ENCODE measurements at regions not wholly inside any gene's neighbourhood (a gene's known extent, or its start where the extent isn't known, plus 50 kb on each side); places are given as distances from the start of the nearest gene placed in this dataset.

DNA sequence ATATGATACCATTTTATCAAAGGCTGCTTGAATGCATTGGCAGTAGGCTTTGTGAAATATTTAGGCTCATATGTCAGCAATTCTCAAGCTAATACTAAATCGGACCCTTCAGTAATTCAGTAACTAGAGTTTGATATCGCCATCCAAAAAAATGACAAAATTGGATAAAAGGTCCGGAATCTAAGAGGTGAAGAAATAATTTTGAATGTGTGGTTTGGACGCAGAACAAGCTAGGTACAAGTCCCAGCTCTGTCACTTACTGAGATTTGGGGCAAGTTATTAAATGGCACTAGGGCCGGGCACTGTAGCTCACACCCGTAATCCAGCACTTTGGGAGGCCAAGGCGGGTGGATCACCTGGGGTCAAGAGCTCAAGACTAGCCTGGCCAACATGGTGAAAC is 956.5 kb downstream of the CDH11 start:
- Histone ChIP-seq H3K27ac (no peak overlapping the region), H3K27me3 (no peaks in the 10 kb centered on the region), H3K9me3 (no peaks in the 10 kb centered on the region), H3K4me3 (no peak overlapping the region), H3K36me3 (no peaks in the 10 kb centered on the region), H3K4me1 (no peaks in the 10 kb centered on the region)
- DNase-seq, result no peak
- 91% methylated on average over 7 of the region's 7 CpGs; no CpG with 5 or more reads in 1 of the 2 donors for WGBS, 2 donors (ENCODE audit: low coverage in 1 of 2)
- intact Hi-C loops (cut with DNase I; ENCODE audit: low total_unique reads), result no loop called here
- in situ Hi-C loops (cut with MboI; ENCODE audit: low pct_ligation_motif_present in 1 of 4, low pct_unique_long_range_greater_than_20kb in 1 of 4, low sequenced_read_pairs in 3 of 4), result no loop called here
- TF ChIP-seq, protein P1, sequence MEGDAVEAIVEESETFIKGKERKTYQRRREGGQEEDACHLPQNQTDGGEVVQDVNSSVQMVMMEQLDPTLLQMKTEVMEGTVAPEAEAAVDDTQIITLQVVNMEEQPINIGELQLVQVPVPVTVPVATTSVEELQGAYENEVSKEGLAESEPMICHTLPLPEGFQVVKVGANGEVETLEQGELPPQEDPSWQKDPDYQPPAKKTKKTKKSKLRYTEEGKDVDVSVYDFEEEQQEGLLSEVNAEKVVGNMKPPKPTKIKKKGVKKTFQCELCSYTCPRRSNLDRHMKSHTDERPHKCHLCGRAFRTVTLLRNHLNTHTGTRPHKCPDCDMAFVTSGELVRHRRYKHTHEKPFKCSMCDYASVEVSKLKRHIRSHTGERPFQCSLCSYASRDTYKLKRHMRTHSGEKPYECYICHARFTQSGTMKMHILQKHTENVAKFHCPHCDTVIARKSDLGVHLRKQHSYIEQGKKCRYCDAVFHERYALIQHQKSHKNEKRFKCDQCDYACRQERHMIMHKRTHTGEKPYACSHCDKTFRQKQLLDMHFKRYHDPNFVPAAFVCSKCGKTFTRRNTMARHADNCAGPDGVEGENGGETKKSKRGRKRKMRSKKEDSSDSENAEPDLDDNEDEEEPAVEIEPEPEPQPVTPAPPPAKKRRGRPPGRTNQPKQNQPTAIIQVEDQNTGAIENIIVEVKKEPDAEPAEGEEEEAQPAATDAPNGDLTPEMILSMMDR (IDR thresholded peaks at IDR 0.05), result no peak
- TF ChIP-seq POLR2A (IDR thresholded peaks at IDR 0.05) (no peak), POLR2AphosphoS5 (IDR thresholded peaks at IDR 0.05) (no peak), EP300 (IDR thresholded peaks at IDR 0.05; ENCODE audit: low read depth) (no peak)

DNA sequence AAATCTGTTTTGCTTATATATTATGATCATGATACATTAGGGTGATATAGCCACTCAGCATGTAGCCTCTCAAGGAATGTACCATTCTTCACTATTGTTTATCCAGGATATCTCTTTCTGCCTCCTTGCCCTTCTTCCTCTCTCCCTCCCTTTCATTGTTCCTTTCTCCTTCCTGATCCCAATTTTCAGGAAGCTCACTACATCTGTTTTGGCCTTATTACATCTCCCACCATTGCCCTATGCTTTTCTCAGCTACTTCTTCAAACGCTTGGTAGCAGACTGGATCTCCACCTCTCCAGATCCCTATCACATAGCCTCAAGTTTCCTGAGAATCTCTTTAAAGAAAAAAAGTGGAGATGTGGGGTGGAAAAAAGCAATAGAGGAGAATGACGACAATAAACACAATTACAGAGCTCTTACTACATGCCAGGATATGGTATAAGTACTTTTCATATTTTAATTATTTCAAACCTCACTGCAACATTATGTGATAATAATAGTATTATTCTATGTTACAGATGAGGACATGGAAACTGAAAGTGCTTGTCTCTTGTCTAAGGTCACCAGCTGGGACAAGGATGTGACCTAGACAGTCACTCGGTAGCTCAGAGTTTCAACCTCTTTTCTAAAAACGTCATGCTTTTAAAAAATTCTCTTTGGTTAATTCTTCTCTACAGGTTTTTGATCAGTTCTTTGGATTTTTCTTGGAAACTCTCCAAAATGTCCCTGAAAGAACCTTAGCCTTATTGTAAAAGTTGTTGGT is 959.1 kb downstream of the CDH11 start:
- no peaks in the 10 kb centered on the region for H3K27me3 ChIP-seq
- 53 to 60% methylated on average over 4 of the region's 4 CpGs for WGBS, 2 donors (ENCODE audit: low coverage in 1 of 2)
- TF ChIP-seq POLR2A (IDR thresholded peaks at IDR 0.05), result no peak
- TF ChIP-seq EP300 (IDR thresholded peaks at IDR 0.05; ENCODE audit: low read depth), result no peak
- no peak for TF ChIP-seq POLR2AphosphoS5 (IDR thresholded peaks at IDR 0.05)
- TF ChIP-seq, protein P1 (IDR thresholded peaks at IDR 0.05), result no peak
- no peaks in the 10 kb centered on the region for H3K4me1 ChIP-seq
- H3K36me3 ChIP-seq, result no peaks in the 10 kb centered on the region
- in situ Hi-C loops (cut with MboI; ENCODE audit: low pct_ligation_motif_present in 1 of 4, low pct_unique_long_range_greater_than_20kb in 1 of 4, low sequenced_read_pairs in 3 of 4) (no loop called here), intact Hi-C loops (cut with DNase I; ENCODE audit: low total_unique reads) (no loop called here)
- DNase-seq, result no peak
- no peak overlapping the region for H3K27ac ChIP-seq
- H3K9me3 ChIP-seq, result no peaks in the 10 kb centered on the region
- no peak overlapping the region for H3K4me3 ChIP-seq

DNA sequence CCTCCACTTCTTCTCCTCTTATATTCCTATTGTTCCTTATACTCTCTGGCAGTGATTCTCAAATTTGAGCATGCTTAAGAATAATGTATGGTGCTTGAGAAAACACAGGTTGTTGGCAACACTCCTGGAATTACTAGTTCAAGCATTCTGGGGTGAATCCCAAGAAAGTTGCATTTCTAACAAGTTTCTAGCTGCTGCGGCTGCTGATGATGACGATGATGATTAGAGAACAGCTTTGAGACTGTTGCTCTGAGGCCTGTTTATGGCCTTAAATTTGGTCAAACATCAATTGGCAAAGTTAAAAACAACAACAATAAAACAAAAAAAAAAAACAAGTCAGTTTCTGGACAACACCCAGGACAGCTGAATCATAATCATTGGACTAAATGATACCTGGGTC is 961.9 kb downstream of the CDH11 start:
- intact Hi-C loops (cut with DNase I; ENCODE audit: low total_unique reads), result no loop called here
- Histone ChIP-seq H3K36me3 (no peaks in the 10 kb centered on the region), H3K27me3 (no peaks in the 10 kb centered on the region), H3K27ac (no peak overlapping the region), H3K9me3 (no peaks in the 10 kb centered on the region), H3K4me3 (no peak overlapping the region), H3K4me1 (no peaks in the 10 kb centered on the region)
- TF ChIP-seq POLR2AphosphoS5 (IDR thresholded peaks at IDR 0.05) (no peak), EP300 (IDR thresholded peaks at IDR 0.05; ENCODE audit: low read depth) (no peak), POLR2A (IDR thresholded peaks at IDR 0.05) (no peak)
- TF ChIP-seq, protein P1 (IDR thresholded peaks at IDR 0.05), result no peak
- in situ Hi-C loops (cut with MboI; ENCODE audit: low pct_ligation_motif_present in 1 of 4, low pct_unique_long_range_greater_than_20kb in 1 of 4, low sequenced_read_pairs in 3 of 4), result no loop called here
- DNase-seq, result no peak
- 77% methylated on average over 2 of the region's 2 CpGs; no CpG with 5 or more reads in 1 of the 2 donors for WGBS, 2 donors (ENCODE audit: low coverage in 1 of 2)

DNA sequence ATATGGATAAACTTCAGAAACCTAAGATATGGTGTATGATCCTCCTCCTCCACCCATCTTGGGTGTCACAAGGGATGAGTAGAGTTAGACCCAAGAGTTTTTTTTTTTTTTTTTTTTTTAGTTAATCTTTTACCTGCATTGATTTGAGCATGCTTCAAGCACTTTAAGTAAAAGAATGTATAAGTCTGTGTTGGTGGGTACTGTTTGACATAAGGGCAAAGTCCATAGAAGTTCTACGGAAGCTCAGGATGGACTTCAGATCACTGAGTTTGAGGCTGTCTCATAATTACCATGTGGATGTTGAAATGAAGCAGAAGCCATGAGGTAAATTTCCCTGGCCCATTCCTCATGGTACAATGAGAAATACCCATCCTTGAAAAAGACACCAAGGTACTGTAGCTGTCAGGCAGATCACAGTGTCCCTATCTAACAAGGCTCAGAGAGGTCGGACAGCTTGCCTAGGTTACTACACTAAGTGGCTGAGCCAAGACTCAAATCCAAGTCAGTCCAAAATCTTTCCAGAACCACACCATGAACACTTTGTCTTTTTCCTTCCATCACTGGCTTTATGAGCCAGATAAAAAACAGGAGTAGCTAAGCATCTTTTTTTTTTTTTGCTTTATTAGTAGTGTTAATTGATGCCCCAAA is 962.8 kb downstream of the CDH11 start:
- no peak overlapping the region for H3K27ac ChIP-seq
- in situ Hi-C loops (cut with MboI; ENCODE audit: low pct_ligation_motif_present in 1 of 4, low pct_unique_long_range_greater_than_20kb in 1 of 4, low sequenced_read_pairs in 3 of 4), result no loop called here

More for the DNA sequence above, 962.8 kb downstream of the CDH11 start:
- TF ChIP-seq EP300 (IDR thresholded peaks at IDR 0.05; ENCODE audit: low read depth), result no peak
- no peak for TF ChIP-seq POLR2A (IDR thresholded peaks at IDR 0.05)
- TF ChIP-seq, protein P1 (IDR thresholded peaks at IDR 0.05), result no peak
- no peak for TF ChIP-seq POLR2AphosphoS5 (IDR thresholded peaks at IDR 0.05)
- no peak overlapping the region for H3K4me3 ChIP-seq
- intact Hi-C loops (cut with DNase I; ENCODE audit: low total_unique reads), result no loop called here
- no peaks in the 10 kb centered on the region for H3K36me3 ChIP-seq
- WGBS, 2 donors (ENCODE audit: low coverage in 1 of 2), result 82 to 90% methylated on average over 2 of the region's 2 CpGs
- H3K4me1 ChIP-seq, result no peaks in the 10 kb centered on the region
- no peak for DNase-seq
- H3K9me3 ChIP-seq, result no peaks in the 10 kb centered on the region
- H3K27me3 ChIP-seq, result no peaks in the 10 kb centered on the region

Measured in transverse colon (tissue), 4 donors.